GM12875 (cell line): ENCODE measurements at regions not wholly inside any gene's neighbourhood (a gene's known extent, or its start where the extent isn't known, plus 50 kb on each side); places are given as distances from the start of the nearest gene placed in this dataset.

ENCODE experiments used
- H3K4me3 ChIP-seq: one replicate; pipeline ENCODE4 v1.5.1; 2011; ENCODE audit warnings: low read depth, low read length, control low read depth
- CTCF ChIP-seq: IDR thresholded peaks from 2 replicates; pipeline ENCODE4 v1.5.1; 2011; ENCODE audit warnings: low read depth, mild to moderate bottlenecking, control low read depth, inconsistent platforms, low read length, moderate library complexity, borderline replicate concordance; ENCODE audit not compliant: insufficient read depth

DNA sequence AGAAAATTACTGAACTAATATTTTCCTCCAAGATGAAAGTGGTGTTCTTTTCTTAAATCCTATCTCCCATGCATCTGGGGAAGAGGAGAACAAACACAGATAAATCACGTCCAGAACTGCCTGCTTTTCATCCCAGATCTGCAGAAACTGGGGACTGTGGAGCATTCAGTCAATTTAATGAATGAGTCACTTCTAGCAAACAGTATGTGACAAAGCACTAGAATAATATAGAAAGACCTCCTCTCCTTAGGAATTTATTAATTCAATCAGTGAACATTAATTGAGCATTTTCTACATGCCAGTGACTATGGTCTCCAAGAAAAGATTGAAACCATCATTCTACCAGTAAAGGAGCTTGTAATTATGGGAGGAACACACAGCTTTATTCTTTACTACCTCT is 693.4 kb upstream of the ID2 start:
- H3K4me3 ChIP-seq = no peak overlapping the region
- TF ChIP-seq CTCF = no peak

DNA sequence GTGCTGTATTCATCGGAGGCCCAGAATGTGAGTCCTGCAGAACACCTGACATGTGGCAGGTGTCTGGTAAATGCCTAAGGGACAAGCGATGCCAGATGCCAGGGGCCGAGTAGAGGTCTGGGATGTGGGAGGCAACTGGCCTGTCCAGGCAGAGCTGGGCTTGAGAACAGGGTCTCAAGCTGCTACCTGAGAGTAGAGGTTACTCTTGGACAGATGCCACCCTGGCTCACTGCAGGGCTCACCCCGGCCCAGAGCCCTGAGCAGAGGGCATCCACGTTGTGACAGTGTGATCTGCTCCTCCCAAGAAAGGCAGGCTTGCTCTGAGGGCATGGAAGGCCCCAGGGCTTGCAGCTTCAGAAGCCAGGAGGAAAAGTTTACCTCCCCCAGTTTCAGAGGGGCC is 692.0 kb upstream of the ID2 start:
- no peak overlapping the region for H3K4me3 ChIP-seq
- no peak for TF ChIP-seq CTCF

GRCh38 chr2:7992612-7993602 is 688.9 kb upstream of the ID2 start:
- TF ChIP-seq CTCF = no peak
- no peak overlapping the region for H3K4me3 ChIP-seq

- TF ChIP-seq CTCF = no peak
- H3K4me3 ChIP-seq = no peak overlapping the region
Observed at GRCh38 chr2:7994397-7994951, 687.4 kb upstream of the ID2 start.

DNA sequence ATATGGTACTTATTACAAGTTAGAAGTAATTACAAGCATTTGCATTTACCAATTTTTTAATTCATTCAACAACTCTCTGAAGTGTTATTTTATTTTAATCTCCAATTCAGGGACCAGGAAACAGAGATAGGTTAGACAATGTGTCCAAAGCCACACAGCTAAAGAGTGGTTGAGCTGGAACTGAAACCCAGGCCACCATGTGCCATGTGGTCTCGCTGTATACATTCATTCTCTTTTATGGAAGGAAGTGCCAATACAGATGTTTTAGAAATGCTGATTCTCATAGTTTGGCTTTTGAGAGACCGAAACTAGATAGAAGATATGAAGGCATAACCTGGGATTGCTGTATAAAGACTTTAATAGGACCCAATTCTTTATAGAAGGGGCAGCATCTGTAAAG is 684.6 kb upstream of the ID2 start:
- no peak overlapping the region for H3K4me3 ChIP-seq
- TF ChIP-seq CTCF = no peak

- no peak overlapping the region for H3K4me3 ChIP-seq
- TF ChIP-seq CTCF = no peak
Observed at GRCh38 chr2:7999683-8000476, 682.0 kb upstream of the ID2 start.
